Activated naive CD8-positive, alpha-beta T cell treated with anti-CD3 and anti-CD28 coated beads, Interleukin-2, amount 50 U/mL, for 24 hours (primary cell): ENCODE measurements at regions not wholly inside any gene's neighbourhood (a gene's known extent, or its start where the extent isn't known, plus 50 kb on each side); places are given as distances from the start of the nearest gene placed in this dataset.

Experiments
- ATAC-seq: fragments of 150-1000 bp; cut with Tn5 transposase; one replicate; pipeline ENCODE4 v1.10.0; 2021
- DNase-seq: peaks from one replicate; pipeline ENCODE4 v3.0.0; 2021
- H3K27ac Mint-ChIP-seq: one replicate; pipeline ENCODE4 v1.8.0; 2021; ENCODE audit warnings: mild to moderate bottlenecking, mixed read lengths
- H3K27me3 Mint-ChIP-seq: one replicate; pipeline ENCODE4 v1.8.0; 2021; ENCODE audit warnings: mixed read lengths
- H3K36me3 Mint-ChIP-seq: one replicate; pipeline ENCODE4 v1.8.0; 2021; ENCODE audit warnings: low read depth, mixed read lengths
- H3K4me1 Mint-ChIP-seq: one replicate; pipeline ENCODE4 v1.8.0; 2021; ENCODE audit warnings: mixed read lengths
- H3K4me3 Mint-ChIP-seq: one replicate; pipeline ENCODE4 v1.8.0; 2021; ENCODE audit warnings: mild to moderate bottlenecking, moderate library complexity, mixed read lengths
- H3K9me3 Mint-ChIP-seq: one replicate; pipeline ENCODE4 v1.8.0; 2021; ENCODE audit warnings: mixed read lengths

DNA sequence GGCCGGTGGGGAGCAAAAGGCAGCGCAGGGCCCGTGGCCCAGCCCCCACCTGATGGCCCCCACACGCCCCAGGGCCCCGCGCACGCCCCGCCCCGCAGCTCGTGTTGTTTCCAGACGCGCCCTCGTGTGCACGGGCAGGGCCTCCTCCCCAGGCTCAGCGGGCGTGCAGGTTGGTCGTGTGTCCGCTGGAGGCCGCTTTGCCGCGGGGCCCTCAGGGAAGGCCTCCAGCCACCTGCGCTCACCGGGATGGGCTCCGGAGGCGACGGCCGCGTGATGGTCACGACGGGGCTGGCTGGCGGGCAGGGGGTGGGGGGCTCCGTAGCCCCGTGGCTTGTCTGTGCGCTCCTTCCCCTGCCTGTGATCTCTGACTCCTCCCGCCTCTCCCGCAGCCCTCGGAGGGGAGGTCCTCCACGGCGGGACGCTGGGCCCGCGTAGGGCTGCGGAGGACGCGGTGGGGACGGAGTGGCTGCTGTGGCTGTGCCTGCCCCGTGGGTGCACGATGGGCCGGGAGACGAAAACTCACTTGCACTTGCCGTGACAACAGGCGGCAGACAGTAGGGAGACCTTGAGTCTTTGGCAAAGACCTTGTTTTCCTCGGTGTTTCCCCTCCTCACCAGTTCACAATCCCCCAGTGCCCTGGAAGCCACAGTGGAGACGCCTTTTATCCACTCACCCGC lies 67.1 kb downstream of the RTP5 start:
- DNase-seq (no peak), ATAC-seq (no peak)
- peaks cover 13% of the 10 kb centered on the region for H3K4me1 Mint-ChIP-seq
- H3K27ac Mint-ChIP-seq = no peak overlapping the region
- no peaks in the 10 kb centered on the region for H3K27me3 Mint-ChIP-seq
- H3K9me3 Mint-ChIP-seq = peaks cover 6% of the 10 kb centered on the region
- peaks cover 12% of the 10 kb centered on the region for H3K36me3 Mint-ChIP-seq
- H3K4me3 Mint-ChIP-seq = no peak overlapping the region

DNA sequence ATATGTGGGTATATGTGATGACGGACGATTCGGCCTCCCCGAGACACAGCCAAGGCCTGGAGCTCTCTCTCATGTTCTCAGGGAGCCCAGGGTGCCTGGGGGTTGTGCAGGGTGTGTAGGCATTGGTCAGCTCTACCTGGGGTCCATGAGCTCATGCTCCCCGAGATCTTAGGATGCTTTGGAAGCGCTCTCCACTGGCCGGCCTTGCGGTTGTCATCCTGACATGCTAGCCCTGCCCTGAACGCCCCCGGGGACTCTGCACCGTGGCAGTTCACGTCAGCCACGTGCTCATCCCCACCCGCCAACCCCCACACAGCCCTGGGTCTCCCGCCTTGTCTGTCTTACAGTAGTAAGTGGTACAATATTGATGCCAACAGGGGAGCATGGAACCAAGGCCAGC lies 67.8 kb downstream of the RTP5 start:
- Mint-ChIP-seq H3K27ac (no peak overlapping the region), H3K36me3 (peaks cover 12% of the 10 kb centered on the region), H3K9me3 (peaks cover 6% of the 10 kb centered on the region), H3K27me3 (no peaks in the 10 kb centered on the region), H3K4me1 (peaks cover 13% of the 10 kb centered on the region), H3K4me3 (no peak overlapping the region)
- ATAC-seq (no peak), DNase-seq (no peak)

DNA sequence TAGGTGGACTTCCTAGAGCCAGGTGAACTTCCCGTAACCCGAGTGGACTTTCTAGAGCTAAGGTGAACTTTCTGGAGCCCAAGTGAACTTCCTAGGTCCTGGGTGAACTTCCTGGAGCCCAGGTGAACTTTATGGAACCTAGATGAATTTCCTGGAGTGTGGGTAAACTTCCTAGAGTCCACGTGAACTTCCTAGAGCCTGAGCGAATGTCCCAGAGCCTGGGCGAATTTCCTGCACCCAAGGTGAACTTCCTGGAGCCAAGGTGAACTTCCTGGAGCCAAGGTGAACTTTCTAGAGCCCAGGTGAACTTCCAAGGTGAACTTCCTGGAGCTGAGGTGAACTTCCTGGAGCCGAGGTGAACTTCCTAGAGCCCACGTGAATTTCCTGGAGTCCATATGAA lies 70.0 kb downstream of the RTP5 start:
- peaks cover 6% of the 10 kb centered on the region for H3K9me3 Mint-ChIP-seq
- H3K27ac Mint-ChIP-seq = no peak overlapping the region
- peaks cover 12% of the 10 kb centered on the region for H3K36me3 Mint-ChIP-seq
- no peaks in the 10 kb centered on the region for H3K27me3 Mint-ChIP-seq
- H3K4me3 Mint-ChIP-seq = no peak overlapping the region
- ATAC-seq (no peak), DNase-seq (no peak)
- H3K4me1 Mint-ChIP-seq = peaks cover 13% of the 10 kb centered on the region

DNA sequence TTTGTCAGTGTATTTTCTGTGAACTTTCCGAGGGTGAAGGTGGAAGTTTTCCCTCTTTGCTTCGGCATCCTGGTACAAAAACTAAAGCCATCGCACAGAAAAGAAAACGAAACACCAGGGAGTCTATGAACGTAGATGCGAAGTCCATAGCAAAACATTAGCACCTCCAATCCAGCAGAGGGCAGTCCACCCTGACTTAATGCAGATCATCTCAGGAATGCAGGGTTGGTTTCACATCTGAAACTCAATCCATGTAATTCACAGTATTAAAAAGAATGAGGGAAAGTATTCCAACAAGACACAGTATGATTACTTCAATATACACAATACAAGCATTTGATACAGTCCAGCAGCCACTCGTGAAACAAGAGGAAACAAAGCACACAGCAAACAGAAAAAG lies 70.8 kb downstream of the RTP5 start:
- ATAC-seq = no peak
- peaks cover 11% of the 10 kb centered on the region for H3K36me3 Mint-ChIP-seq
- H3K4me3 Mint-ChIP-seq = no peak overlapping the region
- H3K27me3 Mint-ChIP-seq = no peaks in the 10 kb centered on the region
- H3K4me1 Mint-ChIP-seq = peaks cover 11% of the 10 kb centered on the region
- H3K9me3 Mint-ChIP-seq = peaks cover 6% of the 10 kb centered on the region
- DNase-seq = no peak
- H3K27ac Mint-ChIP-seq = no peak overlapping the region

DNA sequence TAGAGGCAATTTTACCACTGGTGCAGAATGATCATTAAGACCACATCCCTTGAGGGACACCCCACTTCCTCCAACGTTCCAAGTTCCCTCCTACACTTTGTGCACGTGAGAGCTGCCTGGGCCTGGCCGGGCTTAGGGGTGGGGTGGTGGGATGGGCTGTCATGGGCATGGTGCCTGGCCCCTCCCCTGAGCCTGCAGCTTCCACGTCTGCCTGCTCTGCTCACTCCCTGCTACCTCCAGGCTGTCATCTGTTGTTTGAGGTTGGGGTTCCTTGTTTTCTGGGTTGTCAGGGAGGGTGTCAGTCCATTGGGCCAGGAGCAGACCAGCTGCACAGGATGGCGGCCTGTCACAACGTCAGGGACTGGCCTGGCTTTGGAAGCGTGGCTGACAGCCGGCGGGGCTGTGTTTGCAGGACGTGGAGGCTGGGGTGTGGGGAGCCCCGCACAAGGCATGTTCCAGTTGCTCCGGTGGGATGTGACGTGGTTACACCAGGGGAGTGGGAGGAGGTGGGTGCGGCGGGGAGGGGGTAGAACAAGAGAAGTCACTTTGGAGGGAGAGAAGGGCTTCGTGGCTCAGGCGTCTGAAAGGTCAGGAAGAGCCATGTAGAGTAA lies 72.3 kb downstream of the RTP5 start:
- no peaks in the 10 kb centered on the region for H3K27me3 Mint-ChIP-seq
- no peak overlapping the region for H3K4me3 Mint-ChIP-seq
- H3K9me3 Mint-ChIP-seq = peaks cover 6% of the 10 kb centered on the region
- H3K36me3 Mint-ChIP-seq = peaks cover 4% of the 10 kb centered on the region
- H3K4me1 Mint-ChIP-seq = peaks cover 9% of the 10 kb centered on the region
- ATAC-seq (no peak), DNase-seq (no peak)
- no peak overlapping the region for H3K27ac Mint-ChIP-seq

DNA sequence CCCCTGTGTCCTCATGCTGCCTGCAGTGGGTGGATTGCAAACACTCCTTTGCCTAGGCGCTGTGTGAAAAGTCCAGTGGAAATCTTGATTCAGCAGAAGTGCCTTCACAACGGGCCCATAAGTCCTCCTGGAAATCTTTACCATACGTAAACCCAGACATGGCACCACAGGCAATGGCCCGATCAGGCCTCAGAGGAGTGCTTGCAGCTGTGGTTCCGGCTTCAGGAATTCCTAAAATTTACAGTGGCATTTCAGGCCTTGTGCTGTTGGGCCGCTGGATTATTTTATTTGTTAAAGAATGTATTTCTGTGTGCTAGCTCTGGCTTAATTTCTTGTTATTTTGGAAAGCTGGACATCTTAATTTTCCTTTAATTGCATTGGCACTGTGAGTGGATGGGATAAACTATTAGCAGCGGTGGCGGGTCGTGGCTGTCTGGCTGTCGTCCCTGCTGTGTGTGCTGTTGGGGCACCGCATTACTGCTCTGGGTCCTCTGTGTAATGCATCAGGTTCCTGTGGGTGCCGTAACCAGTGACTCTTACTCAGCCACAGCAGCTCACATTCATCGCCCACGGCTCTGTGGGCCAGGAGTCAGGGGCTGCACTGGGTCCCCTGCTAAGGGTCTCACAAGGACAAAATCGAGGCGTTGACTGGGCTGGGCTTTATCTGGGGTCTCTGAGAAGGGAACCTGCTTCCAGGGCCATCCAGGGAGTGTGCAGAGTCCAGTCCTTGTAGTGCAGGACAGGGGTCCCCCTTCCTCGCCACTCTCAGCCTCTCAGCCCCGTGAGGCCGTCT lies 73.1 kb downstream of the RTP5 start:
- Mint-ChIP-seq H3K9me3 (peaks cover 6% of the 10 kb centered on the region), H3K4me1 (peaks cover 9% of the 10 kb centered on the region), H3K4me3 (no peak overlapping the region), H3K36me3 (peaks cover 4% of the 10 kb centered on the region), H3K27ac (no peak overlapping the region), H3K27me3 (no peaks in the 10 kb centered on the region)
- DNase-seq (no peak), ATAC-seq (no peak)

DNA sequence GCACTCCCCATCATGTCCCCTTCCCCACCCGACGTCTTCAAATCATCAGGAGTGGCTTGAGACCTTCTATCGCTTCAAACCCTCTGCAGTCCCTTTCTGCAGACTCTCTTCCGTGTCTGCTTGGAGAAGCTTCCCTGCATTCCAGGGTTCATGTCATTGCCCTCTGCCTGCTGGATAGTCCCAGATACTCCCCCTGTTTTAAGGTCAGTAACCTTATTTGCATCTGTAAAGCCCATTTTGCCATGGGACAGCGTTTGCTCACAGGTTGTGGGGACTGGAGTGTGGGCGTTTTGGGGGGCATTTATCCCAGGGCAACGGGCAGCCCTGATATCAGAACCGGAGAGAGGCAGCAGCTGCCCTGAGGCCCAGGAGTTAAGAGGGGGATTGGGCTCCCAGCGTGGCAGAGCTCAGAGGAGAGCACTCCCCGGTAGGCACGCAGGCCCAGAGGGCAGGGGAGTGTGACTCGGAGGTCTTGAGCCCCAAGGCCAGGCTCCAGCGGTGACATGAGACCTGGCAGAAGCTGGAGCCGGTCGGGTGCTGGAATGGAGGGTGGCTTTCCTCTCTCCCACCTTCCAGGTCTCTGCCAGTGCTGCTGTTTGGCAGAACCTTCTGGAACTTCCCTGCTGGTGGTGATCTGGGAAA lies 73.8 kb downstream of the RTP5 start:
- Mint-ChIP-seq H3K4me1 (peaks cover 9% of the 10 kb centered on the region), H3K4me3 (no peak overlapping the region), H3K27ac (no peak overlapping the region), H3K36me3 (peaks cover 4% of the 10 kb centered on the region), H3K9me3 (peaks cover 6% of the 10 kb centered on the region), H3K27me3 (no peaks in the 10 kb centered on the region)
- no peak for ATAC-seq
- DNase-seq = no peak

DNA sequence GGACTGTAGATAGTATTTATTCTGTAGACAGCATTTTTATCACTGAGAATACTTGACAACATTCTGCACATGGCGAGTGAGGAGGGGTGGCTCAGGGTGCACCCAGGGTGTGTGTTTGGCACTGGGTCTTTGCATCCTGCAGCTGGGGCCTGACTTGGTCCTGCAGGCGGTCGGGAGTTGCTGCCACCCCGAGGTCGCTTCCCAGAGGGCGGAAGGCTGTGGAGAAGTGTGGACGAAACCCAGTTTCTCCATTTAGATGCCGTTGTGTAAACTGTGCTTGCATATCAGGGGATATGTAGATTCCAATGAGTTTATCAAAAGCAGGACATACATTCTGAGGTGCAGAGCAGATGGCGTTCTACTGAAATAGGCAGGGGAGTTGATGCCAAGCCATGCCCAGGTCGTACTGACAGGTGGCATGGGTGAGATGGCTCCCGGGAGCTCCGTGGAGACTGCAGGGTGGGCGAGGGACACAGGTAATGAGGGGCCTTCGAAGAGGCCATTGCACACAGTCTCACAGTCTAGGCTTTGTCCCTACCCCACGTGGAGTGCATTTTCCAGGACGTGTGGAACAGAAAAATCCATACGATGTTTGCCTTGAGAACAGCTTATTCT lies 74.5 kb downstream of the RTP5 start:
- peaks cover 6% of the 10 kb centered on the region for H3K9me3 Mint-ChIP-seq
- no peak overlapping the region for H3K27ac Mint-ChIP-seq
- ATAC-seq = no peak
- H3K36me3 Mint-ChIP-seq = peaks cover 4% of the 10 kb centered on the region
- no peak for DNase-seq
- H3K4me3 Mint-ChIP-seq = no peak overlapping the region
- peaks cover 6% of the 10 kb centered on the region for H3K4me1 Mint-ChIP-seq
- no peaks in the 10 kb centered on the region for H3K27me3 Mint-ChIP-seq

DNA sequence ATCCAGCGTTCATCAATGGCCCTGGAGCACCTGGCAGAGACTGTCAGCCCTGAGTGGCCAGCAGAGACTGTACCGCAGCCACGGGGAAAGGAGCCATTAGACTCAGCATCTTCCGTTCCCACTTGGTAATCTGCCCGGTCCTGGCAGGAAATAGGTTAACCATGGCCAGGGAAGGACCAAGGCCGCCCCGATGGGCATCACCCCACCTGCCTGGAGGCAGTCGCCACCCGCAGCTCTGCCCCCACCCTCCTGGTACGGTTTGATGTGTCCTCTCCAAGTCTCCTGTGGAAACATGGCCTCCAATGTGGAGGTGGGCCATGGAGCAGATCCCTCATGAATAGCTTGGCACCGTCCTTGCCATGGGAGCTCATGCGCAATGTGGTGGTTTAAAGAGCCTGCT lies 75.3 kb downstream of the RTP5 start:
- H3K4me1 Mint-ChIP-seq = peaks cover 6% of the 10 kb centered on the region

DNA sequence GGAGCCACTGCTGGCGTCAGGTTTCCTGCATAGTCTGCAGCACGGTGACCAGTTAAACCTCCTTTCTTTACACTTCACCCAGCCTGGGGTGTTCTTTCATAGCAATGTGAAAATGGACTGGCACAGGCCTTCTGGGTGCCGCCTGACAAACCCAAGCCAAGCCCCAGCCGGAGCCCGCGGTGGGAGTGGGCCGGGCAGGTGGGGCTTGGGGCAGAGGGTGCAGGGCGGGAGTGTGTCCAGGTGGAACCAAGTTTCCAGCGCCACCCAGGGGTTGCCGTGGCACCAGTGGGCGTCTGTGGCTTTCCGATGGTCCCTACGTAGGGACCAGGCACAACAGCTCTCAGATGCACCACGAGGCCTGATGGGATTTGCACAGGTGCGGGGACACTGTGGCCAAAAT lies 75.8 kb downstream of the RTP5 start:
- no peak for DNase-seq
- no peaks in the 10 kb centered on the region for H3K27me3 Mint-ChIP-seq
- H3K4me1 Mint-ChIP-seq = peaks cover 4% of the 10 kb centered on the region
- peaks cover 2% of the 10 kb centered on the region for H3K36me3 Mint-ChIP-seq
- ATAC-seq = no peak
- peaks cover 2% of the 10 kb centered on the region for H3K9me3 Mint-ChIP-seq
- H3K27ac Mint-ChIP-seq = no peak overlapping the region
- H3K4me3 Mint-ChIP-seq = no peak overlapping the region

More for the DNA sequence above, 75.3 kb downstream of the RTP5 start:
- Mint-ChIP-seq H3K27ac (no peak overlapping the region), H3K4me3 (no peak overlapping the region), H3K27me3 (no peaks in the 10 kb centered on the region), H3K36me3 (peaks cover 4% of the 10 kb centered on the region), H3K9me3 (peaks cover 6% of the 10 kb centered on the region)
- DNase-seq (no peak), ATAC-seq (no peak)

DNA sequence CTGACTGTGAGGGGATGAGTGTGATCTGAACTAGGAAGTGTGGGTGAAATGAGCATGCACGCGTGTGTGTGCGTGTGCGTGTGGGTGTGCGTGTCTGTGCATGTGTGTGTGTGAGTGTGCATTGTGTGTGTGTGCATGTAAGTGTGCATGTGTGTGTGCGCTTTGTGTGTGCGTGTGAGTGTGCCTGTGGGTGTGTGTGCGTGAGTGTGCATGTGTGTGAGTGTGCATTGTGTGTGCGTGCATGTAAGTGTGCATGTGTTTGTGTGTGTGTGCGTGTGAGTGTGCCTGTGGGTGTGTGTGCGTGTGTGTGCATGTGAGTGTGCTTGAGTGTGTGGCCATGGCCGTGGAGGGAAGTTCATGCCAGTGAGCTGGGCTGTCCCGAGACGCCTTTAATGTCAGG lies 76.3 kb downstream of the RTP5 start:
- peaks cover 4% of the 10 kb centered on the region for H3K4me1 Mint-ChIP-seq
- H3K36me3 Mint-ChIP-seq = no peaks in the 10 kb centered on the region
- ATAC-seq (no peak), DNase-seq (no peak)
- no peaks in the 10 kb centered on the region for H3K9me3 Mint-ChIP-seq
- no peak overlapping the region for H3K27ac Mint-ChIP-seq
- H3K27me3 Mint-ChIP-seq = no peaks in the 10 kb centered on the region
- H3K4me3 Mint-ChIP-seq = no peak overlapping the region

DNA sequence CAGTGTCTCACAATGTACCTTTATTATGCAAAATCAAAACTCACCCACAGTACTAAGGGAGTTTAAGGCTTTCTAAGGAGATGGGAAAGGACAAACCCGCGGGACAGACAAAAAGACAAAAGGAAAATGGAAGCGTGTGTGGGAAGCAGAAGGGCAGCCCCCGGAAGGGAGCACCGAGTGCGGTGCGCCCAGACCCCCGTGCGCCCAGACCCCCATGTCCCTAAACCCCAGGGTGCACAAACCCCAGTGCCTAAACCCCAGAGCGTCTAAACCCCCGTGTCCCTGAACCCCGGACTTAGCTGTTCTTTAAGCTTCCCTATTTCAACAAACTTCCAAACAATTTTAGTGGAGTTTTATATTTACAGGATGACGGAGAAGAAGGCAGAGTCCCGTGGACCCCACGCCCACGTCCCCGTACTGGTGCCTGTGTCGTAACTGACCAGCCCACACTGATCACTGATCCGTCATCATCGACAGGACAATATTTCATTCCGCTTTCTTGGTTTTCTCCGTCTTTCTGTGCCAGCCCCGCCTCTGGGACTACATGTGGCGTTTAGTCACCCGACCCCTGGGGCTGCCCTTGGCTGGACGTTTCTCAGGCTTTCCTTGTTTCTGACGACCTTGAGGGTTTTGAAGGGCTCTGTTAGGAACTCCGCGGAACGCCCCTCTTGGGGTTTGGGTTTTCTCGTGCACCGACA lies 76.9 kb downstream of the RTP5 start:
- ATAC-seq (no peak), DNase-seq (no peak)
- Mint-ChIP-seq H3K27ac (no peak overlapping the region), H3K27me3 (no peaks in the 10 kb centered on the region), H3K9me3 (no peaks in the 10 kb centered on the region), H3K4me1 (peaks cover under 1% of the 10 kb centered on the region), H3K4me3 (no peak overlapping the region), H3K36me3 (no peaks in the 10 kb centered on the region)

DNA sequence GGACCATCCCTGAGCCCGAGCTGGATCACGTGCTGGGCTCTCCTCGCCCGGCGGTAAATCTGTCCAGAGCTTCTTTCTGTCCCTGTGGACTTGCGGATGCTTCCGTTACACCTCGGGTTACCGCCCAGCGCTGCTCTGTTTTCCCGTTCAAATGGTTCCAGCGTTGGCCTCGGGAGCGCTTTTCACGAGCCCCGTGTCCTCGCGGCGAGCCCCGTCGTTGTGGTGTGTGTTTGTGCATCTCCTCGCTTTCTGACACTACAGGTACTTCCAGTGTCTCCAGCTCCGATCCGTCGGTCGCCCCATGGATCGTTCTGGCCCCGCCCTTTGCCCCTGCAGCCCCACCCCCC lies 77.4 kb downstream of the RTP5 start:
- no peak overlapping the region for H3K4me3 Mint-ChIP-seq
- no peaks in the 10 kb centered on the region for H3K27me3 Mint-ChIP-seq
- no peak overlapping the region for H3K27ac Mint-ChIP-seq
- no peaks in the 10 kb centered on the region for H3K9me3 Mint-ChIP-seq
- H3K36me3 Mint-ChIP-seq = no peaks in the 10 kb centered on the region
- DNase-seq (no peak), ATAC-seq (no peak)
- no peaks in the 10 kb centered on the region for H3K4me1 Mint-ChIP-seq

DNA sequence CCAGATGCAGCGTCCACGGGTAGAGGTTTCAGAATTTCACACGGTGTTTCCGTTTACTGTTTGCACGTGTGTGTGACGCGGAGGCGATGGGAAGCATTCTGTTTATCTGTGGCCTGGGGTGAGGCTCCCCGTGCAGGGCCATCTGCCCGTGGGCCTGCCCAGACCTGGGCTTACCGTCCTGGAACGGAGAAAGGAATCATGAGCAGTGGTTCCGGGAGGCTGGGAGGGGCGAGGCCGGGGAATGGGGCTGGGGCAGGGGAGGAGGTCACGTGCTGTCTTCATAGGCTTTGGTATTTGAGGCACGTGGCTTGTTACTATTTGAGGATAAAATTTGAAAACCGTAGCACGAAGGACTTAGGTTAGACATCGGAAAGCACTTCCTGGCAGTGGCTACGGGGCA lies 77.9 kb downstream of the RTP5 start:
- Mint-ChIP-seq H3K27ac (no peak overlapping the region), H3K27me3 (no peaks in the 10 kb centered on the region), H3K4me3 (no peak overlapping the region), H3K36me3 (no peaks in the 10 kb centered on the region), H3K4me1 (no peaks in the 10 kb centered on the region), H3K9me3 (no peaks in the 10 kb centered on the region)
- DNase-seq (no peak), ATAC-seq (no peak)
